ENCODE measurements at regions not wholly inside any gene's neighbourhood (a gene's known extent, or its start where the extent isn't known, plus 50 kb on each side); places are given as distances from the start of the nearest gene placed in this dataset.

GRCh38 chr11:11148104-11148509 is 204.9 kb downstream of the CSNK2A3 start:
- H3K4me3 ChIP-seq: no peak overlapping the region
- no peaks in the 10 kb centered on the region for H3K9me3 ChIP-seq
- no peaks in the 10 kb centered on the region for H3K27me3 ChIP-seq
- peaks cover 0 to 44% (median 20%) of the 10 kb centered on the region in 4 donors for H3K4me1 ChIP-seq
- peak overlapping the region; percentile 39 to 46 for H3K27ac ChIP-seq
- peak; percentile 86 to 94 for DNase-seq
- H3K36me3 ChIP-seq: no peaks in the 10 kb centered on the region
- TF ChIP-seq, protein P1, sequence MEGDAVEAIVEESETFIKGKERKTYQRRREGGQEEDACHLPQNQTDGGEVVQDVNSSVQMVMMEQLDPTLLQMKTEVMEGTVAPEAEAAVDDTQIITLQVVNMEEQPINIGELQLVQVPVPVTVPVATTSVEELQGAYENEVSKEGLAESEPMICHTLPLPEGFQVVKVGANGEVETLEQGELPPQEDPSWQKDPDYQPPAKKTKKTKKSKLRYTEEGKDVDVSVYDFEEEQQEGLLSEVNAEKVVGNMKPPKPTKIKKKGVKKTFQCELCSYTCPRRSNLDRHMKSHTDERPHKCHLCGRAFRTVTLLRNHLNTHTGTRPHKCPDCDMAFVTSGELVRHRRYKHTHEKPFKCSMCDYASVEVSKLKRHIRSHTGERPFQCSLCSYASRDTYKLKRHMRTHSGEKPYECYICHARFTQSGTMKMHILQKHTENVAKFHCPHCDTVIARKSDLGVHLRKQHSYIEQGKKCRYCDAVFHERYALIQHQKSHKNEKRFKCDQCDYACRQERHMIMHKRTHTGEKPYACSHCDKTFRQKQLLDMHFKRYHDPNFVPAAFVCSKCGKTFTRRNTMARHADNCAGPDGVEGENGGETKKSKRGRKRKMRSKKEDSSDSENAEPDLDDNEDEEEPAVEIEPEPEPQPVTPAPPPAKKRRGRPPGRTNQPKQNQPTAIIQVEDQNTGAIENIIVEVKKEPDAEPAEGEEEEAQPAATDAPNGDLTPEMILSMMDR (IDR thresholded peaks at IDR 0.05): peak; percentile 40 to 48
- intact Hi-C loops (cut with DNase I; ENCODE audit: low total_unique reads): no loop called here

DNA sequence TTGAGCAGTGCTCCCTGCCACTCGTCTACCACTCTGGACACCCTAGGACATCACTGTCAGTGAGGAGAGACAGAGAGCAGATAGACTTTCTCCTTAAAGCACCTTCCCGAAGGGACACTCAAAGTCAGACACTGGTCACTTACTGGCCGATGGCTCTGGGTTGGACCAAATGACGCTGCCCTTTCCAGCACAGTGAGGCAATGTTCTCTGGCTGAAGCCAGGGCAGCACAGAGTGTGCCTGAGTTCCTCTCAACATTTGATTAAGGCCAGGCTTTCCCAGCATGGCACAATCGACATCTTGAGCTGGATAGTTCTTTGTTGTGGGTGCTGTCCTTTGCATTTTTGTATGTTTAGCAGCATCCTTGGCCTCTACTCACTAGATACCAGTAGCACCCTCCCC is 206.2 kb downstream of the CSNK2A3 start:
- no peaks in the 10 kb centered on the region for H3K9me3 ChIP-seq
- DNase-seq: peak; percentile 54 to 73
- peak overlapping the region; percentile 5 to 46 for H3K27ac ChIP-seq
- H3K36me3 ChIP-seq: no peaks in the 10 kb centered on the region
- TF ChIP-seq, protein P1 (IDR thresholded peaks at IDR 0.05): no peak
- no peaks in the 10 kb centered on the region for H3K27me3 ChIP-seq
- intact Hi-C loops (cut with DNase I; ENCODE audit: low total_unique reads): no loop called here
- H3K4me3 ChIP-seq: no peak overlapping the region
- peaks cover 0 to 57% (median 27%) of the 10 kb centered on the region in 4 donors for H3K4me1 ChIP-seq

- TF ChIP-seq, protein P1 (IDR thresholded peaks at IDR 0.05): no peak
- H3K36me3 ChIP-seq: no peaks in the 10 kb centered on the region
- peak overlapping the region; percentile 67 to 79 for H3K27ac ChIP-seq
- no peak overlapping the region for H3K4me3 ChIP-seq
- intact Hi-C loops (cut with DNase I; ENCODE audit: low total_unique reads): no loop called here
- no peaks in the 10 kb centered on the region for H3K9me3 ChIP-seq
- H3K27me3 ChIP-seq: no peaks in the 10 kb centered on the region
- peaks cover 0 to 68% (median 41%) of the 10 kb centered on the region in 4 donors for H3K4me1 ChIP-seq
- no peak for DNase-seq
These were observed 209.2 kb downstream of the CSNK2A3 start for GRCh38 chr11:11143849-11144248.

GRCh38 chr11:11142430-11142829 is 210.6 kb downstream of the CSNK2A3 start:
- peak in 1 of 2 donors; percentile 77 for DNase-seq
- H3K36me3 ChIP-seq: no peaks in the 10 kb centered on the region
- H3K27ac ChIP-seq: peak overlapping the region; percentile 67 to 79
- TF ChIP-seq, protein P1 (IDR thresholded peaks at IDR 0.05): no peak
- no peaks in the 10 kb centered on the region for H3K27me3 ChIP-seq
- H3K9me3 ChIP-seq: no peaks in the 10 kb centered on the region
- H3K4me3 ChIP-seq: no peak overlapping the region
- H3K4me1 ChIP-seq: peaks cover 0 to 53% (median 31%) of the 10 kb centered on the region in 4 donors
- intact Hi-C loops (cut with DNase I; ENCODE audit: low total_unique reads): no loop called here

DNA sequence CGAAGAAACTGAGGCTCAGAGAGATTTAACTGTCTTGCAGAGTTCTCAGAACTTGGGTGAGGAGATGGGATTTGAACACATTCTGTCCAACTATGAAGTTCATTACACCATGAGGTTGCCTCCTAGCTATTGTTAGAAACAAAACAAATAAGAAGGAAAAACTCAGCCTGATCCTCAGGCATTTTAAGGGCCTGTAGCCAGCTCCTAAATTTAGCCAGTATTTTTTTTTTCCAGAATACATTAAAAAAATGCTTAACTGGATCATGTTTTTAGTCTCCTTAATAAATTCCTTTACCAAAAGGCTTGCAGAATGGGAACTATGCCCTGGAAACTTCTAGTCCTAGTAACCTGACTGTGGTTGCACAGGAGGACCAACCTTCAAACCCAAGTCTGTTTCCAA is 212.0 kb downstream of the CSNK2A3 start:
- TF ChIP-seq, protein P1 (IDR thresholded peaks at IDR 0.05): no peak
- H3K27ac ChIP-seq: peak overlapping the region; percentile 67 to 79
- no peak for DNase-seq

GRCh38 chr11:11140510-11140909 is 212.5 kb downstream of the CSNK2A3 start:
- no peak for DNase-seq
- TF ChIP-seq, protein P1 (IDR thresholded peaks at IDR 0.05): no peak
- no peaks in the 10 kb centered on the region for H3K36me3 ChIP-seq
- H3K27me3 ChIP-seq: no peaks in the 10 kb centered on the region
- intact Hi-C loops (cut with DNase I; ENCODE audit: low total_unique reads): no loop called here
- H3K4me3 ChIP-seq: no peak overlapping the region
- H3K9me3 ChIP-seq: no peaks in the 10 kb centered on the region
- peak overlapping the region; percentile 67 to 79 for H3K27ac ChIP-seq
- peaks cover 0 to 54% (median 31%) of the 10 kb centered on the region in 4 donors for H3K4me1 ChIP-seq

More for the DNA sequence above, 212.0 kb downstream of the CSNK2A3 start:
- Histone ChIP-seq H3K4me1 (peaks cover 0 to 49% (median 31%) of the 10 kb centered on the region in 4 donors), H3K4me3 (no peak overlapping the region), H3K9me3 (no peaks in the 10 kb centered on the region), H3K36me3 (no peaks in the 10 kb centered on the region), H3K27me3 (no peaks in the 10 kb centered on the region)
- intact Hi-C loops (cut with DNase I; ENCODE audit: low total_unique reads): no loop called here

All from tibial artery (tissue), 4 donors.